Ovary (tissue), 7 donors: ENCODE measurements at regions not wholly inside any gene's neighbourhood (a gene's known extent, or its start where the extent isn't known, plus 50 kb on each side); places are given as distances from the start of the nearest gene placed in this dataset.

ENCODE experiments used
- DNase-seq, 5 donors: peaks; one replicate each; pipeline ENCODE4 v3.0.0-alpha.2; 2019 to 2020
- H3K27ac ChIP-seq, 2 donors: fragments of 200-600 bp; one replicate each; pipeline versions ENCODE4 v1.5.1 to v1.8.0; 2019 to 2022
- H3K27me3 ChIP-seq: fragments of 200-600 bp; one replicate; pipeline ENCODE4 v1.8.0; 2022
- H3K36me3 ChIP-seq: fragments of 200-600 bp; sonication (generic); one replicate; pipeline ENCODE4 v1.5.1; 2019
- H3K4me1 ChIP-seq: one replicate; pipeline ENCODE4 v1.8.1; 2013; ENCODE audit warnings: mild to moderate bottlenecking, moderate library complexity; ENCODE audit not compliant: insufficient read depth
- H3K4me3 ChIP-seq: fragments of 200-600 bp; sonication (generic); one replicate; pipeline ENCODE4 v1.5.1; 2017
- H3K9me3 ChIP-seq, 2 donors: fragments of 200-600 bp in 1 of 2; sonication (generic) in 1 of 2; one replicate each; pipeline versions ENCODE4 v1.5.1 to v1.8.1; 2013 to 2019; ENCODE audit warnings: mild to moderate bottlenecking in 1 of 2, moderate library complexity in 1 of 2
- CTCF ChIP-seq, 3 donors: fragments of 450-650 bp in 2 of 3; fragments of 200-600 bp in 1 of 3; IDR thresholded peaks; one replicate each; pipeline versions ENCODE4 v1.5.1 to v1.8.0; 2016 to 2022; ENCODE audit warnings: antibody characterized with exemption in 3 of 3, mild to moderate bottlenecking in 1 of 3
- EP300 ChIP-seq: sonication (generic); formaldehyde crosslinking; IDR thresholded peaks from one replicate; pipeline ENCODE4 v1.6.1; 2017; ENCODE audit warnings: antibody characterized with exemption
- POLR2A ChIP-seq: fragments of 450-650 bp; IDR thresholded peaks from one replicate; pipeline ENCODE4 v1.6.1; 2017; ENCODE audit warnings: antibody characterized with exemption, mild to moderate bottlenecking, moderate library complexity
- WGBS, 3 donors: extraction: QIAGEN DNeasy Blood & Tissue Kit in 1 of 3; methylation state at CpG; one replicate each; pipeline versions ENCODE4 v1.1.5 to v1.1.7; 2013 to 2017; 5-methylcytosine and 5-hydroxymethylcytosine counted together
- intact Hi-C, 4 donors: fragments of 100-400 bp; cut with DNase I; formaldehyde crosslinking; loops; one replicate each; pipeline versions ENCODE4 v1.11.0 to v1.15.1; 2022 to 2023
- donor health status: DM: no; HTN: no; CAD: no; lungs with moderate emphysema.
- donor health status: DM: no; HTN: no; CAD: no.
- donor health status: Bipolar disorder and iron deficiency.
- donor health status: DM: no; HTN: no; CAD: no.
- donor health status: DM: yes; HTN: yes; CAD: no.

GRCh38 chr21:35533893-35534292 is 484.8 kb upstream of the RUNX1 start:
- Histone ChIP-seq H3K4me1 (no peaks in the 10 kb centered on the region), H3K27me3 (no peaks in the 10 kb centered on the region), H3K9me3 (no peaks in the 10 kb centered on the region), H3K4me3 (no peak overlapping the region), H3K36me3 (no peaks in the 10 kb centered on the region), H3K27ac (no peak overlapping the region)
- intact Hi-C loops: no loop called here
- DNase-seq: no peak
- TF ChIP-seq EP300 (no peak), POLR2A (no peak), CTCF (IDR thresholded peaks at IDR 0.05) (no peak)
- WGBS, 3 donors: 91 to 97% (median 92%) methylated on average over 2 of the region's 2 CpGs

DNA sequence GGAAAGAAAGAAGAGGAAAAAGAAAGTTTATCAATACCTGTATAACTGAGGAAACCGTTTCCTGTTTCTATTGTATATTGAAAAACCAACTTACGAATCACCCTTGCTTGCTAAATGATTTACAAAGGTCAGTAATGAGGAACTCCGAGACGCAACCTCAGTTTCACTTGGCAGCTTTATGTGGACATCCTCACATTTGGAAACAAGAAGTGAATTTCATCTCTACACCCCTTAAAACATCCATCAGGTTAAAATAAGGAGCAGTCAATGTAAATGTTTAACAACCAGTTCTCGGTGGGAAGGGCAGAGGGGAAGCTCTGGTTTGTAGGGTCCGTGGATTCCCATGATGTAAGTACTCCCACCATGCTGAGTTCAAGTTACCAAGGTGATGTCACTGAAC is 481.7 kb upstream of the RUNX1 start:
- no peaks in the 10 kb centered on the region for H3K4me1 ChIP-seq
- H3K9me3 ChIP-seq: no peaks in the 10 kb centered on the region
- DNase-seq: no peak
- no peak overlapping the region for H3K27ac ChIP-seq
- no peaks in the 10 kb centered on the region for H3K27me3 ChIP-seq
- WGBS, 3 donors: 87 to 96% (median 94%) methylated on average over 6 of the region's 6 CpGs
- TF ChIP-seq POLR2A: no peak
- no peak for TF ChIP-seq CTCF (IDR thresholded peaks at IDR 0.05)
- TF ChIP-seq EP300: no peak
- no peak overlapping the region for H3K4me3 ChIP-seq
- H3K36me3 ChIP-seq: no peaks in the 10 kb centered on the region
- intact Hi-C loops: no loop called here

DNA sequence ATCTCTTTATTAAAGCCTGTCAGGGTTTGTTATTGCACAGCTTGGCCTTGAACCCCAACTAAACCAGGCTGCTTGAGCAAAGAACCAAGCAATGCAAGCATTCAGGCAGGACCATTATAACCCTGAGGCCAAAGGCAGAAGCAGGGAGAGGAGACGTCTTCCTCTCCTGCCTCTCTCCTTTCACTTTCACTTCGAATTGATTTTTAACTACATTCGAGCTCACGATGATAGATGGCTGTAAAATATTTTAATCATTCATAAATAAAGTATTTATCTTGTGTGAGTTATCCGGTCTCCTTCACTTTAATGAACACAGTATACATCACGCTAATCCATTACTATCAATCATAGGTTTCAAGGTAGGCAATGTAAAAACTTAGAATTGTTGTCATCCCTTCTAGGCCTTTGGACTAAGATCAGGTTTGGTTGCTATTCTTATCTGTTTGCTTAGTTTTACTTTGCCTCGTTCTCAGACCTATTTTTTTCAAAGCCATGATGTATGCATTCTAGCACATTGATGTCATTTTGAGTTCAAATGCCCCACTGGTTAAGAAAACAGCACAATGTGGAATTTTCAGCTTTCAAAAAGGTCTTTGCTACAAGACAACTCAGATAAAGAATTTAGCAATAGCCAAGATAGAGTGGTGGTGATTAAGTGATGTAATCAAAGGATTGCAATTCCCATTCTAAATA is 480.2 kb upstream of the RUNX1 start:
- intact Hi-C loops: no loop called here
- Histone ChIP-seq H3K27ac (peak overlapping the region; percentile 55 to 71), H3K27me3 (no peaks in the 10 kb centered on the region), H3K9me3 (no peaks in the 10 kb centered on the region), H3K4me3 (peak overlapping the region; percentile 28), H3K4me1 (no peaks in the 10 kb centered on the region), H3K36me3 (no peaks in the 10 kb centered on the region)
- TF ChIP-seq POLR2A: no peak
- no peak for TF ChIP-seq CTCF (IDR thresholded peaks at IDR 0.05)
- TF ChIP-seq EP300: no peak
- WGBS, 3 donors: 7 to 15% (median 8%) methylated on average over 7 of the region's 7 CpGs
- no peak for DNase-seq

DNA sequence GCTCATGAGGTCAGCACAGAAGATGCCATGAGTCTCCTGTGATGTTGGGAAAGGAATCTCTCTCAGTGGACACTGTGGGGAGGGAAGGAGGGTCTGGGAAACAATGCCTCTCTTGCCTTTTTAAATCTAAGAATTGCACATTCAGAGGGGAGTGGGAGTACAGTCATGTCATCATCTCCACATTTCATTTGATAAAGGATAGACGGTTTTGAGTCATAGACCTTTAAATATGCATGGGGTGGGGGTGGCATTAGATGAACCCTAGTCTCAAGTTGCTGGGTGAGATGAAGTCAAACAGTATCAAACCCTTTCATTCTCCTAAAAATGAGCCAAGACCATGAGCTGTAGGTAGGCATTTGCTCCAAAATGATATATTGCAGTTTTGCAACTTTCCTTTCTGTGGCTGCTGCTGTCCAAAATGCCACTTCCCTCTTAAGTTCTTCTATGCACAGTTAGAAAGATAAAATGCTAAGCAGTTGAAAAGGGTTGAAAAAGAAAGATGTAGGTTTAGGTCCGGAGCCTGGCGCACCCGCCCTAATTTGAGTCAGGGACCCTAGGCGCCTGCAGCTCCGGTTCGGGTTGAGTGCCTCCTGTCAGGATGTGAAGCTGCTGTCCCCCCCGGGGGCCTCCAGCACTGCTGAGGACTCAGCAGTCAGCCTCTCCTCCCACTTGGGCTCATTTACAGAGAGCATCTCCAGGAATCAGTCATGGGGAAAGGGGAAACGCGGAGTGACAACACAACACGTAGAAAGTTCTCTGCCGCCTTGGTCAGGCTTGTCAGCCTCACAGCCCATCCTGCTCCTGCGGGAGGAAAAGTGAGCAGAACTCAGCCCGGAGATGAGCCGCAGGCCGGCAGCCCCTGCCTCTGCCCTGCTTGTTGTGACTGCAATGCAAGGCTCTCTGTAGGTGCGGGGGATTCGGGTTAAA is 479.3 kb upstream of the RUNX1 start:
- Histone ChIP-seq H3K9me3 (no peaks in the 10 kb centered on the region), H3K4me1 (no peaks in the 10 kb centered on the region), H3K27ac (peak overlapping the region; percentile 55 to 71), H3K27me3 (no peaks in the 10 kb centered on the region), H3K4me3 (peak overlapping the region; percentile 28), H3K36me3 (no peaks in the 10 kb centered on the region)
- peak; percentile 20 to 45 (median 28) for DNase-seq
- intact Hi-C loops: no loop called here
- WGBS, 3 donors: 14 to 21% (median 18%) methylated on average over 18 of the region's 18 CpGs
- TF ChIP-seq CTCF (IDR thresholded peaks at IDR 0.05): no peak
- TF ChIP-seq POLR2A: no peak
- TF ChIP-seq EP300: no peak
